Stimulated activated effector memory CD8-positive, alpha-beta T cell treated with anti-CD3 and anti-CD28 coated beads, Interleukin-12 subunit alpha, Interleukin-12 subunit beta, amount 100 ng/mL, for 72 hours (primary cell): ENCODE measurements at regions not wholly inside any gene's neighbourhood (a gene's known extent, or its start where the extent isn't known, plus 50 kb on each side); places are given as distances from the start of the nearest gene placed in this dataset.
"Not testable (repeated sequence)": the region's sequence is repeated elsewhere in the genome, so short reads cannot be mapped to it uniquely, and the experiment has no call there.

Experiments used
- ATAC-seq: fragments of 150-1000 bp; cut with Tn5 transposase; 2 replicates; pipeline ENCODE4 v1.10.0; 2021
- DNase-seq, 2 donors: peaks; one replicate each; pipeline ENCODE4 v3.0.0; 2021 to 2022; ENCODE audit warnings: low spot score in 2 of 2
- H3K27ac Mint-ChIP-seq: one replicate; pipeline ENCODE4 v1.8.0; 2022; ENCODE audit warnings: mild to moderate bottlenecking, mixed read lengths
- H3K36me3 Mint-ChIP-seq: one replicate; pipeline ENCODE4 v1.8.0; 2022; ENCODE audit warnings: mild to moderate bottlenecking, mixed read lengths
- H3K4me1 Mint-ChIP-seq: one replicate; pipeline ENCODE4 v1.8.0; 2022; ENCODE audit warnings: mixed read lengths
- H3K4me3 Mint-ChIP-seq: one replicate; pipeline ENCODE4 v1.8.0; 2022; ENCODE audit warnings: mild to moderate bottlenecking, mixed read lengths
- H3K9me3 Mint-ChIP-seq: one replicate; pipeline ENCODE4 v1.8.0; 2022; ENCODE audit warnings: mixed read lengths

GRCh38 chr4:106551724-106552123 is 183.1 kb upstream of the GIMD1 start:
- ATAC-seq: no peak
- Mint-ChIP-seq H3K36me3 (no peaks in the 10 kb centered on the region), H3K27ac (no peak overlapping the region), H3K4me1 (no peaks in the 10 kb centered on the region), H3K4me3 (no peak overlapping the region), H3K9me3 (peaks cover 14% of the 10 kb centered on the region)
- DNase-seq: no peak

- Mint-ChIP-seq H3K4me3 (no peak overlapping the region), H3K9me3 (peaks cover 14% of the 10 kb centered on the region), H3K4me1 (no peaks in the 10 kb centered on the region), H3K27ac (no peak overlapping the region), H3K36me3 (no peaks in the 10 kb centered on the region)
- DNase-seq (no peak), ATAC-seq (no peak)
These were observed 180.0 kb upstream of the GIMD1 start for GRCh38 chr4:106548446-106549044.

GRCh38 chr4:106546370-106546769 is 177.8 kb upstream of the GIMD1 start:
- no peaks in the 10 kb centered on the region for H3K4me1 Mint-ChIP-seq

GRCh38 chr4:106542609-106543008 is 174.0 kb upstream of the GIMD1 start:
- not testable (repeated sequence) for DNase-seq, H3K27ac Mint-ChIP-seq, H3K4me1 Mint-ChIP-seq, H3K36me3 Mint-ChIP-seq, H3K4me3 Mint-ChIP-seq, ATAC-seq
- H3K9me3 Mint-ChIP-seq: peaks cover 11% of the 10 kb centered on the region

More at GRCh38 chr4:106546370-106546769, 177.8 kb upstream of the GIMD1 start:
- ATAC-seq (no peak), DNase-seq (no peak)
- Mint-ChIP-seq H3K36me3 (no peaks in the 10 kb centered on the region), H3K27ac (no peak overlapping the region), H3K9me3 (peaks cover 12% of the 10 kb centered on the region), H3K4me3 (no peak overlapping the region)

GRCh38 chr4:106541253-106541652 is 172.7 kb upstream of the GIMD1 start:
- peaks cover 11% of the 10 kb centered on the region for H3K9me3 Mint-ChIP-seq
- no peaks in the 10 kb centered on the region for H3K4me1 Mint-ChIP-seq
- H3K36me3 Mint-ChIP-seq: no peaks in the 10 kb centered on the region
- no peak overlapping the region for H3K27ac Mint-ChIP-seq
- no peak for ATAC-seq
- H3K4me3 Mint-ChIP-seq: no peak overlapping the region
- DNase-seq: no peak

GRCh38 chr4:106530821-106531220 is 162.2 kb upstream of the GIMD1 start:
- H3K27ac Mint-ChIP-seq: no peak overlapping the region
- no peak overlapping the region for H3K4me3 Mint-ChIP-seq
- H3K4me1 Mint-ChIP-seq: no peaks in the 10 kb centered on the region
- no peak for DNase-seq
- ATAC-seq: no peak
- peaks cover 4% of the 10 kb centered on the region for H3K9me3 Mint-ChIP-seq
- H3K36me3 Mint-ChIP-seq: no peaks in the 10 kb centered on the region

- H3K27ac Mint-ChIP-seq: no peak overlapping the region
- DNase-seq: no peak
- ATAC-seq: peak; percentile 43
- H3K36me3 Mint-ChIP-seq: no peaks in the 10 kb centered on the region
- peaks cover 4% of the 10 kb centered on the region for H3K9me3 Mint-ChIP-seq
- no peak overlapping the region for H3K4me3 Mint-ChIP-seq
- H3K4me1 Mint-ChIP-seq: no peaks in the 10 kb centered on the region
These were observed 161.4 kb upstream of the GIMD1 start for GRCh38 chr4:106530024-106530361.

- Mint-ChIP-seq H3K27ac (no peak overlapping the region), H3K4me1 (no peaks in the 10 kb centered on the region), H3K36me3 (no peaks in the 10 kb centered on the region), H3K4me3 (no peak overlapping the region), H3K9me3 (peaks cover 3% of the 10 kb centered on the region)
- no peak for DNase-seq
- ATAC-seq: no peak
These were observed 160.9 kb upstream of the GIMD1 start for GRCh38 chr4:106529348-106530023.

GRCh38 chr4:106527316-106527715 is 158.7 kb upstream of the GIMD1 start:
- no peaks in the 10 kb centered on the region for H3K9me3 Mint-ChIP-seq

GRCh38 chr4:106525425-106525824 is 156.8 kb upstream of the GIMD1 start:
- not testable (repeated sequence) for H3K27ac Mint-ChIP-seq, ATAC-seq, H3K4me3 Mint-ChIP-seq, H3K4me1 Mint-ChIP-seq, DNase-seq, H3K36me3 Mint-ChIP-seq, H3K9me3 Mint-ChIP-seq

More at GRCh38 chr4:106527316-106527715, 158.7 kb upstream of the GIMD1 start:
- DNase-seq (no peak), ATAC-seq (no peak)
- H3K27ac Mint-ChIP-seq: no peak overlapping the region
- H3K36me3 Mint-ChIP-seq: no peaks in the 10 kb centered on the region
- no peak overlapping the region for H3K4me3 Mint-ChIP-seq
- H3K4me1 Mint-ChIP-seq: no peaks in the 10 kb centered on the region

- H3K4me3 Mint-ChIP-seq, H3K27ac Mint-ChIP-seq, H3K4me1 Mint-ChIP-seq, H3K9me3 Mint-ChIP-seq, DNase-seq, H3K36me3 Mint-ChIP-seq, ATAC-seq: not testable (repeated sequence)
These were observed 156.2 kb upstream of the GIMD1 start for GRCh38 chr4:106524772-106525171.

GRCh38 chr4:106522839-106523238 is 154.3 kb upstream of the GIMD1 start:
- no peak for DNase-seq
- Mint-ChIP-seq H3K4me1 (no peaks in the 10 kb centered on the region), H3K4me3 (no peak overlapping the region), H3K27ac (no peak overlapping the region), H3K36me3 (no peaks in the 10 kb centered on the region), H3K9me3 (no peaks in the 10 kb centered on the region)
- no peak for ATAC-seq

GRCh38 chr4:106512706-106513105 is 144.1 kb upstream of the GIMD1 start:
- Mint-ChIP-seq H3K4me3 (no peak overlapping the region), H3K27ac (no peak overlapping the region), H3K4me1 (no peaks in the 10 kb centered on the region), H3K36me3 (no peaks in the 10 kb centered on the region), H3K9me3 (no peaks in the 10 kb centered on the region)
- no peak for ATAC-seq
- DNase-seq: no peak

GRCh38 chr4:106507440-106507839 is 138.9 kb upstream of the GIMD1 start:
- Mint-ChIP-seq H3K9me3 (no peaks in the 10 kb centered on the region), H3K4me1 (no peaks in the 10 kb centered on the region), H3K4me3 (no peak overlapping the region), H3K36me3 (no peaks in the 10 kb centered on the region), H3K27ac (no peak overlapping the region)
- no peak for ATAC-seq
- no peak for DNase-seq

GRCh38 chr4:106503116-106504050 is 134.8 kb upstream of the GIMD1 start:
- H3K4me1 Mint-ChIP-seq: no peaks in the 10 kb centered on the region
- DNase-seq: no peak
- ATAC-seq: no peak
- H3K4me3 Mint-ChIP-seq: no peak overlapping the region
- no peaks in the 10 kb centered on the region for H3K36me3 Mint-ChIP-seq
- H3K9me3 Mint-ChIP-seq: peaks cover 6% of the 10 kb centered on the region
- H3K27ac Mint-ChIP-seq: no peak overlapping the region
